HepG2 (cell line): ENCODE measurements at regions not wholly inside any gene's neighbourhood (a gene's known extent, or its start where the extent isn't known, plus 50 kb on each side); places are given as distances from the start of the nearest gene placed in this dataset.

Source experiments
- CSRNP1 ChIP-seq: sonication (generic); formaldehyde crosslinking; IDR thresholded peaks from 2 replicates; pipeline ENCODE4 v1.8.1; 2023; ENCODE audit warnings: mild to moderate bottlenecking, missing genetic modification reagents
- DBP ChIP-seq: sonication (generic); formaldehyde crosslinking; IDR thresholded peaks from 2 replicates; pipeline ENCODE4 v1.4.0; 2020; ENCODE audit warnings: missing genetic modification reagents; ENCODE audit errors: not compliant biosample characterization
- HCFC1 ChIP-seq: fragments of 150-350 bp; IDR thresholded peaks from 2 replicates; pipeline ENCODE4 v1.6.1; 2014; ENCODE audit warnings: low read depth, low read length
- HOXA7 ChIP-seq: sonication (generic); formaldehyde crosslinking; IDR thresholded peaks from 2 replicates; pipeline ENCODE4 v1.8.1; 2022; ENCODE audit warnings: mild to moderate bottlenecking, missing genetic modification reagents, moderate library complexity
- MAFF ChIP-seq: IDR thresholded peaks from 2 replicates; pipeline ENCODE4 v1.6.1; 2011; ENCODE audit warnings: low read depth, low read length, improper control_type of control experiment
- REL ChIP-seq: sonication (generic); formaldehyde crosslinking; conservative IDR thresholded peaks from 2 replicates; pipeline ENCODE4 v1.8.0; 2022; ENCODE audit warnings: mild to moderate bottlenecking, missing genetic modification reagents, moderate library complexity
- SATB2 ChIP-seq: sonication (generic); formaldehyde crosslinking; IDR thresholded peaks from 2 replicates; pipeline ENCODE4 v1.5.0; 2020; ENCODE audit warnings: missing genetic modification reagents
- SOX6 ChIP-seq, 2 experiments: fragments of 450-650 bp in 1 of 2; sonication (generic) in 1 of 2; formaldehyde crosslinking in 1 of 2; IDR thresholded peaks; 2 replicates each; pipeline versions ENCODE4 v1.4.0 to v1.6.1; 2017 to 2020; ENCODE audit warnings: antibody characterized with exemption in 1 of 2, mild to moderate bottlenecking in 1 of 2, missing genetic modification reagents in 1 of 2
- SYNCRIP ChIP-seq: fragments of 200-400 bp; formaldehyde crosslinking; IDR thresholded peaks from 2 replicates; pipeline ENCODE4 v1.6.1; 2018; ENCODE audit warnings: mild to moderate bottlenecking, low read depth, low read length; ENCODE audit not compliant: insufficient read depth
- ZBTB43 ChIP-seq: sonication (generic); formaldehyde crosslinking; conservative IDR thresholded peaks from 2 replicates; pipeline ENCODE4 v1.4.0; 2020; ENCODE audit warnings: missing genetic modification reagents
- ZC3H4 ChIP-seq: sonication (generic); formaldehyde crosslinking; IDR thresholded peaks from 2 replicates; pipeline ENCODE4 v1.4.0; 2020; ENCODE audit warnings: missing genetic modification reagents, borderline replicate concordance
- ZHX2 ChIP-seq, 2 experiments: sonication (generic) in 1 of 2; formaldehyde crosslinking in 1 of 2; IDR thresholded peaks; 2 replicates each; pipeline versions ENCODE4 v1.6.1 to v1.9.0; 2014 to 2022; ENCODE audit warnings: antibody characterized with exemption in 1 of 2, borderline replicate concordance in 1 of 2, inconsistent platforms in 1 of 2, low read depth in 1 of 2, missing genetic modification reagents in 1 of 2
- ZNF558 ChIP-seq: sonication (generic); formaldehyde crosslinking; IDR thresholded peaks from 2 replicates; pipeline ENCODE4 v1.9.0; 2022; ENCODE audit warnings: mild to moderate bottlenecking, missing genetic modification reagents, borderline replicate concordance
- ZNF605 ChIP-seq: sonication (generic); formaldehyde crosslinking; IDR thresholded peaks from 2 replicates; pipeline ENCODE4 v1.8.0; 2022; ENCODE audit warnings: mild to moderate bottlenecking, missing genetic modification reagents
- ZNF660 ChIP-seq: sonication (generic); formaldehyde crosslinking; IDR thresholded peaks from 2 replicates; pipeline ENCODE4 v1.5.1; 2020; ENCODE audit warnings: mild to moderate bottlenecking, low read depth, missing genetic modification reagents, borderline replicate concordance
- ZSCAN31 ChIP-seq: sonication (generic); formaldehyde crosslinking; IDR thresholded peaks from 2 replicates; pipeline ENCODE4 v1.5.0; 2020; ENCODE audit warnings: low read depth, mild to moderate bottlenecking, missing genetic modification reagents

- TF ChIP-seq ZBTB43 (CRISPR knock-in tag) (no peak), DBP (CRISPR knock-in tag) (no peak), ZC3H4 (CRISPR knock-in tag) (no peak), SOX6 (IDR thresholded peaks at IDR 0.05) (no peak), SOX6 (CRISPR knock-in tag; IDR thresholded peaks at IDR 0.05) (peak; percentile 54; the same call in 1 of the 2 replicates), REL (CRISPR knock-in tag) (no peak), HOXA7 (no peak), SATB2 (no peak), HCFC1 (no peak), MAFF (no peak), ZNF660 (CRISPR knock-in tag) (no peak), SYNCRIP (no peak), CSRNP1 (CRISPR knock-in tag) (no peak), ZHX2 (IDR thresholded peaks at IDR 0.05; ENCODE audit: low read depth) (no peak), ZHX2 (CRISPR knock-in tag; IDR thresholded peaks at IDR 0.05; ENCODE audit: borderline replicate concordance) (no peak), ZSCAN31 (CRISPR knock-in tag) (0 out of 2 replicates have a peak, but pooled peaks have one; percentile 33), ZNF558 (CRISPR knock-in tag) (no peak), ZNF605 (CRISPR knock-in tag) (no peak)
These were observed 113.5 kb upstream of the BTN3A2 start (continued) for GRCh38 chr6:26251354-26252076.
